Thyroid gland (tissue), 4 donors: ENCODE measurements at regions not wholly inside any gene's neighbourhood (a gene's known extent, or its start where the extent isn't known, plus 50 kb on each side); places are given as distances from the start of the nearest gene placed in this dataset.

Source experiments
- CTCF ChIP-seq, 6 experiments: fragments of 200-600 bp in 3 of 6; fragments of 450-650 bp in 3 of 6; sonication (generic) in 3 of 6; IDR thresholded peaks; one replicate each; pipeline ENCODE4 v1.5.1; 2016 to 2019; ENCODE audit warnings: antibody characterized with exemption in 6 of 6, mild to moderate bottlenecking in 2 of 6, inconsistent platforms in 1 of 6, moderate library complexity in 1 of 6
- POLR2A ChIP-seq, 2 donors: fragments of 450-650 bp; IDR thresholded peaks; one replicate each; pipeline ENCODE4 v1.6.1; 2017; ENCODE audit warnings: antibody characterized with exemption in 2 of 2, mild to moderate bottlenecking in 2 of 2, moderate library complexity in 1 of 2

- TF ChIP-seq CTCF (IDR thresholded peaks at IDR 0.05): no peak
- no peak for TF ChIP-seq POLR2A (IDR thresholded peaks at IDR 0.05)
Measured at GRCh38 chrX:128156204-128156603, 104.0 kb upstream of the ACTRT1 start.
